ENCODE measurements at regions not wholly inside any gene's neighbourhood (a gene's known extent, or its start where the extent isn't known, plus 50 kb on each side); places are given as distances from the start of the nearest gene placed in this dataset.
"Not testable (repeated sequence)": the region's sequence is repeated elsewhere in the genome, so short reads cannot be mapped to it uniquely, and the experiment has no call there.

DNA sequence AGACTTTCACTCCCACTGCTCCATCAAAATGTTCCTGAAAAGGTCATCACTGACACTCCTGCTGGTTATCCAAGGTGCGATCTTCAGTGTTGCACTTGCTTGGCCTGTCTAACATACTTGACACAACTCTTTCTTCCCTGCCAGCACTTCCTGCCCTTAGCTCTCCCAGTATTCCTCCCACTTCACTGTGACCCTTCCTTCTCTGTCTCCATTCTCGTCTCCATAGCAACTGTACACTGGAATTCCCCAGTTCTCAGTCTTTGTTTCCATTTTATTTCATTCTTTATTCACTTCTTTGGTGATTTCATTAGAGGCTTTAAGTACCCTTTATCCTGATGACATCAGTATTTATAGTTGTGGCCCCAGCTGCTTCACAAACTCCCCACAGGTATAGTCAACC, 333.0 kb downstream of the IRS1 start:
- DNase-seq = no peak

DNA sequence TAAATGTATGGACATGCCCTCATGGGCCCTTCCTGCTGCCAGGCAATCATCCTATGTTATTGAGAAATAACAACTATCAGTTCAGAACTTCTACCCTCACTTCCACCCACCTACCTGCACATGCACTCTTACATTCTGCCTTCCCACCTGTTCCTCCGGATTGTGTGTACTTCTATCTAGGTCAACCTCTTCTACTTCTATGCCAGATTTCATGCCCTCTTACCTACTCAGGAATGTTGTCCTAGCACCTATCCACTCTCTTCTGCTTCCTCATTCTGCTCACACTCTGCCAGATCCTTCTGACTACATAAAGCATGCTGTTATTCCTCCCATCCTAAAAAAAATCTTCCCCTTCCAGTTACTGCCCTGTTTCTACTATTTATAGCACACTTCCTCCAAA, 333.5 kb downstream of the IRS1 start:
- DNase-seq = no peak

DNA sequence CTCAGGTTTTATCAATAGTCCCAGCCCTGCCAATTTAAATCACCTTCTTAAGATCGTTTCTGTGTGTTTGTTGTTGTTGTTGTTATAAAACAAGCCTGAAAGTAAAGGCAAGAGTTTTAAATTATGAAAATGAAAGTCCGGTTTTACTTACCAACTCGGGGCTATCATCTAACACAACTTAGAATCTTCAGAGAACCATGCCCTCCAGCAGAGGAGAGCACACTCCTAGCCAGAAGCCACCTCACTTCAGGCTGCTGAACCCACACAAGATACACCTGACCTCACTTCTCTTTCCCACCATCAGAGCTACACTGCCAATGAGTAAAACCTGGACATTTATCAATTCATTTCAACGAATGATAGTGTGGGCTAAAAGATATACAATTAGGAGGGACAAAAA, 335.2 kb downstream of the IRS1 start:
- no peak for DNase-seq

DNA sequence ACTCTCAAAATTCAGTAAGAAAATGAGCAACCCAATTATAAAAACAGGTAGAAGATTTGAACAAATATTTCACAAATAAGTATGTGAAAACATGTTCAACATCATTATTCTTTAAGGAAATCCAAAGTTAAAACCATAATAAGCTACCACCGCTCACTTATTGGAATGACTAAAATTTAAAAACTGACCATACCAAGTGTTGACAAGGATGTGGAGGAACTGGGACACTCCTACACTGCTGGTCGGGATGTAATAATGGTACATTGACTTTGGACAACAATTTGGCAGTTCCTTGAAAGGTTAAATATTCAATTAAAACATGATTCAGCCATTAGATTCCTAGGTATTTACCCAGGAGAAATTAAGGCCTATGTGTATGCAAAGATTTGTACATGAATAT, 336.5 kb downstream of the IRS1 start:
- DNase-seq = no peak

DNA sequence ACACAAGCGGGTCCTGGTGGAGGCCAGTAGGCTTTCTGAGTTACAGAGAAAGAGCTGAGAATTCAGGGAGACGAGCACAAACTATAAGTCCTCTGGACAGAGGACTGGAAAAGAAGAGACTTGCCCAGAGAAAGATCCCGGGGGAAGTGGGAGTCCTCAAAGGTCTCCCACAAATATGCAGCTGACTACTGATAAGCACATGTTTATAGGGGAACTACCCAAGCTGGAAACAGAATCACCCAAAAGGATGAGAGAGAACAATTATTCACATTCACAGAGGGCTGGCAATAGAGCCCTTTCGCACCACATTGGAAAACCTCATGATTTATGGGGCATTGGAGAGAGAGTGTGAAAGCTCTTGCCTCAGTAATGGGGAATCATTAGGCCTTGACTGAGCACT, 337.6 kb downstream of the IRS1 start:
- no peak for DNase-seq

DNA sequence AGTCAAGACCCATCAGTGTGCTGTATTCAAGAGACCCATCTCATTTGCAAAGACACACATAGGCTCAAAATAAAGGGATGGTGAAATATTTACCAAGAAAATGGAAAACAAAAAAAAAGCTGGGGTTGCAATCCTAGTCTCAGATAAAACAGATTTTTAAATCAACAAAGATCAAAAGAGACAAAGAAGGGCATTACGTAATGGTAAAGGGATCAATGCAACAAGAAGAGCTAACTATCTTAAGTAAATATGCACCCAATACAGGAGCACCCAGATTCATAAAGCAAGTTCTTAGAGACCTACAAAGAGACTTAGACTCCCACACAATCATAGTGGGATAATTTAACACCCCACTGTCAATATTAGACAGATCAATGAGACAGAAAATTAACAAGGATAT, 343.5 kb downstream of the IRS1 start:
- DNase-seq = not testable (repeated sequence)

DNA sequence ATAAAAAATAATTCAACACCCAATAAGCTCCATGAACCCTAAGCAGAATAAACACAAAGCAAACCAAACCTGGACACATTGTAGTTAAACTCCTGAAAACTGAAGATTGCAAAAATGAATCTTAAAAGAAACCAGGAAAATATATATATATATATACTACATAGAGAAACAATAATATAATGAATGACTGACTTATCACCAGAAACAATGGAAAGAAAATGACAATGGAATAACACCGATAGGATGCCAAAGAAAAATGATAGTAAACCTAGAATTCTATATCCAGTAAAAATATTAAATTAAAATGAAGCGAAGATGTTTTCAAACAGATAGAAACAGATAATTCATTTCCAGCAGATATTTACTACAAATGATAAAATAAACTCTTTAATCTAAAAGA, 346.9 kb downstream of the IRS1 start:
- DNase-seq = no peak

DNA sequence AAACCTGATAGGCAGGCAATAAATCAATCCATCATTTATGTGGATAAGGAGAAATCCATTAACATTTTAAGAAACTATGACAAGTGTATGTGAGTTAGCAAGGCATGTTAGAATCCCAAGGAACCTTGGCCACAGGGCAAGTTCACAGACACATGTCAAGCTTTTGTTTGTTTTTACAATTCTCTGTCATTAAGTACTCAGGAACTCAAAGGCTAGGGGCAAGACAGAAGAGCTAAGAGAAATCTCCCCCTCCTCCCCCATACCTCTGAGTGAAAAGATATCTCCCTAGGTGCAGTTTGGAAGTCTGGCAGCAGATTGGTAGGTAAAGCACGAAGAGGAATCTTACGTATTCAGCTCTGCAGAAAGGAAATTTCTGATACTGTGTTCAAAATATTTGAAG, 348.1 kb downstream of the IRS1 start:
- no peak for DNase-seq

DNA sequence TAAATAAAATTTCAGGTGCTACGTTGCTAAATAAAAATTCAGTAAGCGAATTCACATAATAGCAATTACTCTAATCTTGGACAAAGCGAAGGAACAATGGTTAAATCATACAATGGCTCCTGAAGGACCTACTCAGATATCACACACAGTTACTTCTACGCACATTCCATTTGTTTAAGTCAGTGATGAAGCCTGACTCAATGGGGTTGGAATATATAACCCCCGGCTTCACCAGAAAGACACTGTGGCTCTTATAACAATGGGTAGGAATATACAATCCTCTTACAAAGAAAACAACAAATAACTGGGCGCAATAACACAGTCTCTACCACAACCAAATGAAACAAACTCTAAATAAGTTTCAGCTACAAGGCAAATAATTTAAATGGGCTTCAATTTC, 349.5 kb downstream of the IRS1 start:
- DNase-seq = no peak

DNA sequence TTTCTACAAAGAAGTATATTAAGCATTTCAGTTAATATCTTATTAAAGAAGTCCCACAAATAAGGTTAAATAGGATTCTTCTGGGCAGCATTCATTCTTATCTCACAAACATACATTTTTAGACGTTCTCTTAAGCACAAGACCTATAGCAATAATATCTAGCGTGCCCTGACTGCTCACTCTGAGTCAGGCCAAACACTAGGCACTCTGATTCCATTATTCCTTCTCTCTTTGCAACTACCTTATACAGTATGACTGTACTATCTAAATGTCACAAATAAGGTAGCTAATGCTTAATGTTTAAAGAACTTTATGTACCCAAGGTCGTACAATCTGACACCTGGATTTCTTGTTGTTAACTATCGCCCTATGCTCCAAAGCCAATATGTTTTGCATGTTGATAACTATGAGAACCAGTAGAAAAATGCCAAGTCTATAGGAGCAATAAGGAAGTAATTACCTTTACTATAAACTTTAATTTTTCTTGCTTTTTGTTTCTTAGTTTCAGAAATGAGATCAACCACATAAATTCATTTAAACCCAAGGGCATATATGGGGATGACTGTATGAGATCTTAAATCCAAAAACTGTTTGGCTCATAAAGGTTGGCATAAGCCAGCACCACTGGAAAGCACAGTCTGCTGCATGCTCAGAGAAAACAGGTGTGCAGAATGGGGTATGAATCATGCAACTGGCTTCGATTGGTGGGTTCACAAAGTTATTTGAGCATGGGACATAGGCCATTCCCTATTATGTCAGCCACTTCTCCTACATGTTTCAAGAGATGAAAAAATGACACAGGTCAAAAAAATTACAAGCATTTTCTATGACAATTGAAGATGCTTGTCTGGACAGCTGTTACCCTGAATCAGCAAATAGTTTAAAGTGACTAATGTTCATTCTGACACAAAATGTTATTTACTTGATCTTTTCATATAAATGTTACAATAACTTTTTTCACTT, 352.0 kb downstream of the IRS1 start:
- DNase-seq = no peak

DNA sequence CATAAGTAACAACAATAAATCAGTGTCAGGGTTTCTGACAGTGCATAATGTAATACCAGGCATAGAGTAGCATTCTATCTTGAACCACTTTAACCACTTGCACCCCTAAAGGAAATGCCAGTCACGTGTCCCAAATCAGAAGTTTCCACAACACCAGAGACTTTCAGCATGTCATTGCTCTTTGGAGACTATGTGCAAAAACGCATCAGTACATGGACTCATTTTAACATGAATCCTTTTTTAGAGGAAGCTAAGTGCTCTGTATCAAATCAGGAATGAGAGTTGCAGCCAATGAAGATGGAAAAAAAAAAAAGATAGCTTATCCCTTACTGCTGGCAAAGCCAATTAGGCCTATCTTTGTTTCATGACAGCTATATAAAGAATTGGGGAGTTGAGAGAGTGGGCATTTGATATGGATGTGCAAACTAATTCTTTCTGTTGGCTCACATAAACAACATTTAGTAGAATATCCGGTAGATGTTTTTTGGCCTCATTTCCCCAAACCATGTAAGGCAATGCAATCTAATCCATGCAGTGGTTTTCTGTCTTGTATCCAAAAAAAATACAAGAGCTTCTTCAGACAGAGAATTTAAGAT, 353.1 kb downstream of the IRS1 start:
- no peak for DNase-seq

DNA sequence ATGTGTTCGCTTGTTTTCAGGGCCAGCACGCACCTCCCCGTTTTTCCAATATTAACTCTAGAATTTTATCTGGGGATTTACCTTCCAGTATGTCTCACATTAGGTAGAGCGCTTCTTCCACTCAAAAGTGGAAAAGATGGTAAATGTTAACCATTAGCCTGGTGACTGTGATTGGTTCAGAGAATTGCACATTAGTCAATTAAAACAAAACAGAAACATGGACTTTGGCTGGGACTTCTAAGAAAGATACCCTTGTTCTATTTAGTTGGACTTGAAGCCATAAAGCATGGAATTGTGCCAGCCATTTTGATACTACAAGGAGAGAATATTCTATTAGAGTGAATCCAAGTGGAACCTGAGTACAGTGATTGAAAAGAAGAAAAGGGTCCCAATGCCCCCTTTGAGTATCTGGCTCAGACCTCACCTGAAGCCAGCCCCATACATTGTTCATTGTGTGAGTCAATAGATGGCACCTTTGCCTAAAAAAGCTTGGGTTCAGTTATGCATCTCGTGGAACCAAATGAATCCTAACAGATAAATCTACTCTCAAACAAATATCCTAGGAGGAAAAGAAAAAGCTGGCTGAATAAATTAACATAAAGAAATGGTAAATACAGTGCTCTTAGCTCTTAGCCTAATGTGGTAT, 354.3 kb downstream of the IRS1 start:
- DNase-seq = no peak

DNA sequence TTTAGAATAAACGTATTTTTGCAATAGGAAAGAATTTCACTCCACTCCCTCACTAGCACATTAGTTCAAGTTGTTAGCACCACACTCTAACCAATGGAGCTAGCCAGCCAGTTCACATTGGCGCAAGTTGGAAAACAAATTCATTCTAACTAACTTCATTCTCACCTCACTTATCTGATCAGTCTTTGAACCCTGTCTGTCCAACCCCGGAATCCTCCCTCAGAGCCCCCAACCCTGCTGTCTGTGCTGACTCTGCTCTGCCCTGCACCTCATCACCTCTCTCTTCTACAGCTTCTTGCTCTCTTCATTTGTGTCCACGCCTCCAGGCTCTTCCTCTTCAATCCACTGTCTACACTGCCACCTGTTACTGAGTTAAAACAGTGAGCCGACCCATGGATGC, 356.5 kb downstream of the IRS1 start:
- DNase-seq = no peak

DNA sequence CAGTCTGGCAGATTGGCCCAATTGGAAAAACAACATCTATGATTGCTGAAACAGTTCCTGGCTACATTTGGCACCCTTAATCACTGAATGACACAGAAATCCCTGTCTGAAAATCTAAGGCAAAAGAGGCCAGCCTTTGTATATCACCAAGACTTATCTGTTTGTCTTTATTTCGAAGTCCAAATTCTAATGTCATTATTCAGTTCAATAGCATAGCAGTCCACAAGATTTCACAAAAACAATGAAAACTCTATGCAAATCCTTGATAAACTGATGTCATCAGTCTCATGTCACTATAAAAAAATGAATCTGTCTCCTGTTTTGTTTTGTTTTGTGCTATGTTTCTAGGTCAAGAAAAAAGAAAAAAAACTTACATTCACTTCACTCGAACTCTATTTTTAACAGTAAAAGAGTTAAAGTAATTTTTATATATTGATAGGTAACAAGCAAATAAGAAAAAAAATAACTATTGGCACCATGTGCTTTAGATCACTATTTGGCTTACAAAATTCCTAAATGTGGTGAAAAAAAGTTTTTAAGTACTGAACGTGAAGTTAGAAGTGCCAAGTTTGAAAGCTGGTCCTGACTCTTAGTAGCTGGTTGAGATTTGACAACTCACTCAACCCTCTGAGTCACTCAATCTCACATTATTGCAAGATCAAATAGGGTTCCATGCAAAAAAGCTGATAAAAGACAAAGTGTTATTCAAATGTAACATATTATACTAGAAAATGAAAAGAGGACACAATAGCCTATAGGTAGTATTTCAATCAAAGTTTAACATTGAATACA, 359.3 kb downstream of the IRS1 start:
- DNase-seq = no peak

DNA sequence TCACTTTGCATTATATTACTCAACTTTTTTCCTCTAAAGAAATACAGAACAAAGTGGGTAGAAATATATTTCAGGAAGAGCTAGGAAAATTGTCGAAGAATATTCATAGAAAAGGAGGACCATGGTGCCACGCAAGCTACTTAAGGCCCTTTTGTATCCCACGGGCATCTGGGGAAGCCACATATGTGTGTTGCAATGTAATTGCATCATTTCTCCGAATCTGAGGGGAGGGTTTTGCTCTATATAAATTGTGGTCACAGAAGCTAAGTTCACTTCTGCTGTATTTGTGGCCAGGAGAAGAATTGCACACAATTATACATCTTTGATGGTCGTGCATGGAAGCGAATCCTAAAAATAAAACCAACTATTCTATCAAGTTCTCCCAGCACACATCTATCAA, 360.3 kb downstream of the IRS1 start:
- no peak for DNase-seq

DNA sequence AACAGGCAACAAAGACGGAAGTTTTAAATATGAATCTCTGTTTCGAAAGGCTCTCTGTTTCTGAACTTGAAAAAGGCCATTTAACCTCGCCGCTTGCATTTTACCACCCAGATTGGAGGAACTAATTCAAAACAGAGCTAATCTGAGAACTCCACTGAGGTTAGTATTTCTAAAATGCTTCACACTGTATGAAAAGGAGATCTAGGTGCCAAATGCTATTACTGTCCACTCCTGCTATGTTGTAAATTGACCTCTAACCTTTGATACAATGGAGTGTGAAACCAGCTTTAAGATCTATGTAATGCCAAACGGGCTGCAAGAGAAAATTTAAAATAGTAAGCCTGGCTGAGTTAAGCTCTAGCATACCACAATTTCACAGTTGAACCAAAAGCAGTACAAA, 364.5 kb downstream of the IRS1 start:
- DNase-seq = no peak

DNA sequence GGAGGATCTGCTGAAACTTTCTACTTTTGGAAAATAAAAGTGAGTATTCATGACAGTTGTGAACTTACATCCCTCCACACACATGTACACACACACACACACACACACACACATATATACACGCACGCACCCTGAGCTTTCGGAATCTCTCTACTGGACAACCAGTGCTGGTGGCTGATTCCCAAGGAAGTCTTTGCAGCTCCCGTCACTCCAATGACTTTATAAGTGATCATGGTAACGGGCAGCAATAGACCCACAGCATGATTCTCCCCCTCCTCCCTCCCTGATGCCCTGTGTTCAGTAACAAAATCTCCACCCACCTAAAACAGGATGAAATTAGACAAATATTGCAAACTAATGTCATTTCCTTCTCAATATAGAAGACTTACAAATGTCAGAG, 364.9 kb downstream of the IRS1 start:
- DNase-seq = no peak

DNA sequence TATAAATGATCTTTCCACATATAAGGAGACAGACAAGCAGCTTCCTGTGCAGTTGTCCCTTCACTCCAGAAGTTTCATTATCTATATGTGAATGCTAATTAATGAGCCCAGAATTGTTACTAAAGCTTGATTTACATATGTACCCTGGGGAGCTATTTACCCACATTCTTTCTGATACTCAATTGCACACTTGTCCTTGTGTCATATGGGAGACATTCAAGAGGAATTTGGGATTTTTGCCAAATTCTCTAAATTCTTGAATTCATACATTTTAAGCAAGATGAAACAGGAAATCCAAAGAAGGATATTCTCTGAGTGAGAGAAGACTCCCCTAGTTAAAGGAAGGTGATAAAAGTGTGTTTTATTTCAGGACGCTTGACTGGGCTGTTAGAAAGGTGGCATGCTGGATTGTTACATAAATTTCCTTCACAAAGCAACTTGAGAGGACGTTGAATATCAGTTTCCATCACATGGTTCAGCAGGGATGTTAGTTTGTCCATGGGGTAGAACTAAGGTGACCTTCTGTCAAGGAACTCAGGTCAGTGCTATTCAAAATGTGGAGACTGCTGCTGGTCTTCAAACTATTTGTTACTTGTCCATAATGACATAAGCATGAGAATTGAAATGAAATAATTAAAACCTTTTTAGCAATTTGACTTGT, 368.2 kb downstream of the IRS1 start:
- DNase-seq = no peak

DNA sequence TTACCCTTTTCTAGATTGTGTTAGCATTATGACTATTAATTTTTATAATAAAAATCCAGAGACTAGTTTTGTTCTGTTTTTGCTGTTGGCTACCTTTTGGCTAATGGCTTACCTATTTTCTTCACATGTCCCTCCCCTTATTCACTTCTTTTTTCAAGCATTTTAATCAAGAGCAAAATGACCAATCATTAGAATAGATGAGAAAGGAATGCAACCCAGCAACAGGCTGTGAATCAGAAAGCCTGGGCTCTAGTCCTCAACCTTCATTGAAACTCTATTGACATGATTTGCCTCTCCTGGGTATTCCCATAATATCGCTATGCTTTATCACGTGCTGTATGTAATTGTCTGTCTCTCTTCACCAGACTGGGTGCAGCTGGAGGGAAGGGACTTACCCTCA, 370.1 kb downstream of the IRS1 start:
- DNase-seq = no peak

DNA sequence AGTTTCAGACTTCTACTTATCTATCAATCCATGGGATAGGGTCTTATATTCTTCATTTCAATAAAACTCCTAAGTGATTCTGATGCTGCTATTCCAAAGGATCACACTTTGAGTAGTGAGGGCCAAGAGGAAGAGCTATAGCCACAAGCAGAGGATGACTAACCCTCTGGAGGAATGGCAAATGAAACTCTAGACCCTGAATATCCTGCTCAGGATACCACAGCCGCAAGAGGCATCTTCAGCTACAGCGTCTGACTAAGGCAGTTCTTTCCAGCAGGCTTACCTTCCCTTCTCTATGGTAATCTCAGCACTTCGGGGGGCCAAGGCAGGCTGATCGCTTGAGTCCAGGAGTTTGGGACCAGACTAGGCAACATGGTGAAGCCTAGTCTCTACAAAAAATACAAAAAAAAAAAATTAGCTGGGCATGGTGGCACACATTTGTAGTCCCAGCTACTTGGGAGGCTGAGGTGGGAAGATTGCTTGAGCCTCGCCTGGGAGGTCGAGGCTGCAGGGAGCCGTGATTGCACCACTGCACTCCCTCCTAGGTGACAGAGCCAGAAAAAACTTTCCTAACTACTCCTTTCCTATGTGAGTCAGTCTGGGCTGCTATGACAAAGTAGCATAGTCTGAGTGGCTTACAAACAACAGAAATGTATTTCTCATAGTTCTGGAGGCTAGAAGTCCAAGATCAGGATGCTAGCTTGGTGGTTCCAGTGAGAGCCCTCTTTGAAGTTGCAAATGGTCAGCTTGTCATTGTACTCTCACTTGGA, 371.9 kb downstream of the IRS1 start:
- no peak for DNase-seq

DNA sequence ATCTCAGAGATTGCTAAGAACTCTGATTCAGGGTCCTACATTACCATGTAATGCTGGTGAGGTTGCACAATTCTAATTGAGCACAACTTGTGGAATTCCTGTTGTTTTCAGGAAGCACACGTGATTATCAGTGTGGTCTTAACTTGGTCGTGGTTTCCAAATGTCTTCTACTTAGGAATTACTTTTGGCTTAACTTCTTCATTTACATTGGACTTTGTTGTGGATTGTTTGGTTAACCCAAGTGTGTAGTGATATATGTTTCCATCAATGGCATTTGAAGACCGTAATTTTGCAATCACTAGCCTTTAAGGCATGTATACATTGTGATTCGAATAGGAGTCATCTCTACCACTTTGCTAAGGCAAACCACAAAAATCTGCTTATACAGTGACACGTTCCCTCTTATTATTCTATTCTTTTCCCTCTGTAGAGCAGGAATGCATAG, 373.3 kb downstream of the IRS1 start:
- no peak for DNase-seq

DNA sequence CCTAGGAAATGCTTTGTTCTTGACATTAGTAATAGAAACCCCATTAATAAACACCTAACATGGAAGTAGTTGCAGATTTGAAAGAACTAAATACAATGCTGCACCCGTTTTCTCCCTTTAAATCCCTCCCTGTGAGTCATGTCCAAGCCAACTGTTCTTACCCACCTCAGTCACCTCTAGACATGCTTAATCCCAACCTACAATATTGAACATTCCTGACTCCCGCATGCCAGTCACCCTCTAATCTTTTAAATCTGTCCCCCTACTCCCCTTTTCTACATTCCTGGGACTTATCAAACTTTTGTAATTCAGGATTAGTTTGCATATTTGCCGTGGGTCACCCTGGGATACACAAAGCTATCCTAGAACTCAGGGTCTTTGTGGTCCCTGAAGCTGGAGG, 374.6 kb downstream of the IRS1 start:
- DNase-seq = no peak
